Activated gamma-delta T cell (primary cell): ENCODE measurements at regions not wholly inside any gene's neighbourhood (a gene's known extent, or its start where the extent isn't known, plus 50 kb on each side); places are given as distances from the start of the nearest gene placed in this dataset.

Experiments
- DNase-seq: peaks from one replicate; lab custom pipeline; 2025; lab: John Stamatoyannopoulos, UW

DNA sequence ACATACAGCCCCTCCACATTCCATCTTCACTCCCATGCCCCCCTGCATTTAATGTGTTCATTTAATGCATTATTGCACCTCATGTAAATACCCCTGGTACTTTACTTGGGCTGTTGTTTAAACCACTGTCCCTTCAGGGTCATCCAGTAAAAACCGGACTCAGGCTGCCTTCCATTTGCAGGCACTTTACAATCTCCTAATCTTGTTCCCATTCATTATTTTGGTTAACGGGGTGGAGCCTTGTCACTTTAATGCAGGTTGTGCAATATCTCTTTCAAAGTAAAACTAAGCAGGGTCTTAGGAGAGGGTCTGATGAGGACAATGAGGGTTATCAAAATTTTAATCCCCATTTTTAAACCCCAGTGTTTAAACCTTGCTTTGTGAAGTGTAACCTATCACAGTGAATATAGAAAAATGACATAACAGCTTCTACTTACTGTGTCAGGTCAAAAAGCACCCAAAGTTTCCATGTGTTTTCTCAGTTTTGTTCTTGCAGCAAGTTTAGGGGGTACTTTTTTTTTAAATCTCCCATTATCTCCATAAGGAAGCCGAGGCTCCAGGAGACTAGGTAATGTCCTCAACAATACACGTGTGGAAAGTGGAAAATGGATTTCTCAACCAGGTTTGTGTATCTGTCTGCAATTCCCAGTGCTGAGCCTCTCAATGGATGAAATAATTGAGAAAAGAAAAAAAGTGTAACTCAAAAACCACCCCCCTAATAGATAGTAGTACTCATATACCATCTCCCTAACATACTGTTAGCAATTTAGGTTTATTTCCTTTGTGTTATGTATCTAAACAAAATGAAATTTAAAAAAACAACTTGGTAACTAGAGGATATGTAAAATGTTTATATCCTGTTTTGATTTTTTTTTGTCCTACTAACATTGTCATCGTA is 54.2 kb upstream of the SPRY4 start:
- no peak for DNase-seq

DNA sequence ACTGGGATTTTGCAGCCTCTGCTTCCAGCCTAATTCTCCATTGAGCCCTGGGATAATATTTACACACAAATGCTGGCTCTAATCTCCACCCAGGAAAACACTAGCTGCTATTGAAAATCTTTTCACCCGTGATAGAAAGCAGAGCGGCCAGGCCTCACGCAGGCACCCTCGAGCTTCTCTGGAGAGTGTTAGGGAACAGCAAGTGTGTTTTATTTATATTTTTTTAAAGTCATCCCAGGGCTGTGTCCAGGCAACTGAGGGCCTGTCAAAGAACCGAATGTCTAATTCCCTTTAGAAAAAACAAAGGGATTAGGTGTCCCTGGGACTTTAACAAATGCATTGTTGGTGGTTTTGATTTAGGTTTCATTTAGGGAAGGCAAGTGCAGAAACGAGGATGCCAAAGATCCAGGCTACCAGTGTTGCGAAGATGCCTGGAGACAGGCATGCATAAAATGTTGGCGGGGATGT is 51.2 kb upstream of the SPRY4 start:
- no peak for DNase-seq
